IMR-90 (cell line): ENCODE measurements at regions not wholly inside any gene's neighbourhood (a gene's known extent, or its start where the extent isn't known, plus 50 kb on each side); places are given as distances from the start of the nearest gene placed in this dataset.

ENCODE experiments used
- ATAC-seq: fragments of 200-7000 bp; cut with Tn5 transposase; 2 replicates; pipeline ENCODE4 v1.9.1; 2020; ENCODE audit warnings: low read depth, mild to moderate bottlenecking, moderate library complexity
- BruUV-seq: library from RNA; stranded (reverse); fragments of 400-500 nt; replicated peaks from 2 replicates; lab custom pipeline; 2021; lab: Mats Ljungman, UMichigan
- CTCF ChIA-PET: fragments of 300-600 bp; formaldehyde crosslinking; extraction: SDS; loops from one replicate; lab custom pipeline; 2021; ENCODE audit warnings: antibody characterized with exemption; lab: Yijun Ruan, JAX
- POLR2A ChIA-PET: fragments of 300-600 bp; sonication (Branson Sonifier 250); formaldehyde crosslinking; loops from one replicate; lab custom pipeline; 2022; ENCODE audit warnings: antibody characterized with exemption; ENCODE audit not compliant: unreplicated experiment; lab: Charles Lee
- DNase-seq: peaks from one replicate; pipeline ENCODE4 v3.0.0; 2013
- H2AFZ ChIP-seq: replicated peaks from 2 replicates; pipeline ENCODE3; 2013; ENCODE audit warnings: low read length, mild to moderate bottlenecking; ENCODE audit not compliant: poor library complexity
- H2AK5ac ChIP-seq: 2 replicates; pipeline ENCODE4 v1.6.1; 2013; ENCODE audit warnings: low read depth, low read length, inconsistent platforms
- H2AK9ac ChIP-seq: replicated peaks from 2 replicates; pipeline ENCODE3; 2013; ENCODE audit warnings: mild to moderate bottlenecking, low read depth, low read length, moderate library complexity; ENCODE audit not compliant: poor library complexity
- H2BK120ac ChIP-seq: 2 replicates; pipeline ENCODE4 v1.6.1; 2013; ENCODE audit warnings: low read depth, low read length, inconsistent platforms
- H2BK15ac ChIP-seq: 3 replicates; pipeline ENCODE4 v1.6.1; 2013; ENCODE audit warnings: low read depth, low read length, inconsistent platforms
- H2BK20ac ChIP-seq: 2 replicates; pipeline ENCODE4 v1.6.1; 2013; ENCODE audit warnings: low read depth, mild to moderate bottlenecking, inconsistent platforms, low read length, moderate library complexity
- H2BK5ac ChIP-seq: 2 replicates; pipeline ENCODE4 v1.6.1; 2013; ENCODE audit warnings: mild to moderate bottlenecking, low read depth, low read length, inconsistent platforms; ENCODE audit not compliant: poor library complexity, severe bottlenecking
- H3K14ac ChIP-seq: replicated peaks from 2 replicates; pipeline ENCODE4 v1.6.1; 2013; ENCODE audit warnings: low read depth, low read length, inconsistent platforms
- H3K18ac ChIP-seq: 2 replicates; pipeline ENCODE4 v1.6.1; 2013; ENCODE audit warnings: low read depth, low read length, control low read depth
- H3K23ac ChIP-seq: 2 replicates; pipeline ENCODE4 v1.6.1; 2013; ENCODE audit warnings: low read depth, low read length, inconsistent platforms
- H3K27ac ChIP-seq: 2 replicates; pipeline ENCODE4 v1.5.1; 2013; ENCODE audit warnings: mild to moderate bottlenecking, control low read depth, low read length; ENCODE audit not compliant: insufficient read depth
- H3K27me3 ChIP-seq: 2 replicates; pipeline ENCODE4 v1.6.1; 2013; ENCODE audit warnings: low read length; ENCODE audit not compliant: control insufficient read depth, insufficient read depth
- H3K36me3 ChIP-seq: 2 replicates; pipeline ENCODE4 v1.6.1; 2013; ENCODE audit warnings: low read length, mixed read lengths; ENCODE audit not compliant: control insufficient read depth, insufficient read depth
- H3K4ac ChIP-seq: 2 replicates; pipeline ENCODE4 v1.6.1; 2013; ENCODE audit warnings: low read depth, low read length, inconsistent platforms
- H3K4me1 ChIP-seq: 2 replicates; pipeline ENCODE4 v1.6.1; 2013; ENCODE audit warnings: low read length, mixed read lengths; ENCODE audit not compliant: control insufficient read depth, insufficient read depth
- H3K4me2 ChIP-seq: 2 replicates; pipeline ENCODE4 v1.6.1; 2013; ENCODE audit warnings: low read depth, mild to moderate bottlenecking, control low read depth, low read length, moderate library complexity
- H3K4me3 ChIP-seq: 2 replicates; pipeline ENCODE4 v1.5.1; 2013; ENCODE audit warnings: low read depth, mild to moderate bottlenecking, control low read depth, low read length, moderate library complexity; ENCODE audit not compliant: insufficient read depth
- H3K56ac ChIP-seq: 2 replicates; pipeline ENCODE4 v1.6.1; 2013; ENCODE audit warnings: low read length, inconsistent platforms; ENCODE audit not compliant: insufficient read depth; ENCODE audit errors: extremely low read depth
- H3K79me1 ChIP-seq, 2 experiments: 2 replicates each; pipeline ENCODE4 v1.6.1; 2013; ENCODE audit warnings: low read length in 2 of 2, inconsistent platforms in 1 of 2, low read depth in 1 of 2
- H3K9ac ChIP-seq: 2 replicates; pipeline ENCODE4 v1.6.1; 2013; ENCODE audit warnings: low read depth, low read length, control low read depth
- H3K9me1 ChIP-seq: 2 replicates; pipeline ENCODE4 v1.6.1; 2013; ENCODE audit warnings: low read length, inconsistent platforms; ENCODE audit not compliant: insufficient read depth
- H3K9me3 ChIP-seq: 2 replicates; pipeline ENCODE4 v1.6.1; 2013; ENCODE audit warnings: low read length; ENCODE audit not compliant: control insufficient read depth, insufficient read depth
- H4K20me1 ChIP-seq: 2 replicates; pipeline ENCODE4 v1.6.1; 2013; ENCODE audit warnings: low read length, inconsistent platforms; ENCODE audit not compliant: insufficient read depth
- H4K5ac ChIP-seq: 2 replicates; pipeline ENCODE4 v1.6.1; 2013; ENCODE audit warnings: mild to moderate bottlenecking, low read depth, low read length, control low read depth
- H4K8ac ChIP-seq, 2 experiments: 2 replicates each; pipeline ENCODE4 v1.6.1; 2013; ENCODE audit warnings: low read depth in 2 of 2, low read length in 2 of 2, control low read depth in 1 of 2, inconsistent platforms in 1 of 2
- H4K91ac ChIP-seq: 2 replicates; pipeline ENCODE4 v1.6.1; 2013; ENCODE audit warnings: low read depth, low read length, inconsistent platforms; ENCODE audit not compliant: insufficient read depth
- BHLHE40 ChIP-seq: fragments of 150-350 bp; IDR thresholded peaks from 2 replicates; pipeline ENCODE4 v1.6.1; 2016; ENCODE audit warnings: mild to moderate bottlenecking, low read depth, low read length
- CEBPB ChIP-seq: IDR thresholded peaks from 2 replicates; pipeline ENCODE4 v1.6.1; 2012; ENCODE audit warnings: low read depth, low read length, improper control_type of control experiment
- CHD1 ChIP-seq: IDR thresholded peaks from 2 replicates; pipeline ENCODE4 v1.6.1; 2012; ENCODE audit warnings: low read depth, low read length, improper control_type of control experiment
- ELK1 ChIP-seq: fragments of 150-350 bp; IDR thresholded peaks from 2 replicates; pipeline ENCODE4 v1.6.1; 2016; ENCODE audit warnings: low read depth, mild to moderate bottlenecking, low read length, moderate library complexity, borderline replicate concordance
- FOS ChIP-seq: fragments of 150-350 bp; IDR thresholded peaks from 2 replicates; pipeline ENCODE4 v1.6.1; 2016; ENCODE audit warnings: low read depth, low read length
- MAFK ChIP-seq: IDR thresholded peaks from 2 replicates; pipeline ENCODE4 v1.6.1; 2012; ENCODE audit warnings: low read depth, low read length, improper control_type of control experiment
- MAZ ChIP-seq: IDR thresholded peaks from 2 replicates; pipeline ENCODE4 v1.6.1; 2012; ENCODE audit warnings: low read depth, mild to moderate bottlenecking, low read length, improper control_type of control experiment, moderate library complexity, borderline replicate concordance
- MXI1 ChIP-seq: IDR thresholded peaks from 2 replicates; pipeline ENCODE4 v1.6.1; 2012; ENCODE audit warnings: low read depth, mild to moderate bottlenecking, low read length, moderate library complexity, borderline replicate concordance
- NFE2L2 ChIP-seq: fragments of 150-350 bp; IDR thresholded peaks from 2 replicates; pipeline ENCODE4 v1.6.1; 2016; ENCODE audit warnings: low read depth, mild to moderate bottlenecking, low read length
- POLR2A ChIP-seq: IDR thresholded peaks from 2 replicates; pipeline ENCODE4 v1.6.1; 2012; ENCODE audit warnings: mild to moderate bottlenecking, low read depth, low read length
- RAD21 ChIP-seq: IDR thresholded peaks from 2 replicates; pipeline ENCODE4 v1.6.1; 2012; ENCODE audit warnings: low read length, improper control_type of control experiment
- RFX5 ChIP-seq: IDR thresholded peaks from 2 replicates; pipeline ENCODE4 v1.8.0; 2012; ENCODE audit warnings: low read depth, mild to moderate bottlenecking, low read length, moderate library complexity
- SMC3 ChIP-seq: fragments of 150-350 bp; IDR thresholded peaks from 2 replicates; pipeline ENCODE4 v1.6.1; 2016; ENCODE audit warnings: low read depth, mild to moderate bottlenecking, antibody characterized with exemption, low read length, moderate library complexity
- USF2 ChIP-seq: fragments of 150-350 bp; IDR thresholded peaks from 2 replicates; pipeline ENCODE4 v1.6.1; 2017; ENCODE audit warnings: mild to moderate bottlenecking, antibody characterized with exemption, low read length, low read depth
- WGBS, 2 experiments: methylation state at CpG; one replicate each; pipeline versions ENCODE4 v1.1.5 to v1.1.7; 2013; ENCODE audit warnings: missing lambda C conversion rate in 2 of 2; ENCODE audit not compliant: insufficient read length in 1 of 2; ENCODE audit errors: extremely low coverage in 2 of 2; 5-methylcytosine and 5-hydroxymethylcytosine counted together
- dilution Hi-C: fragments of 300-500 bp; cut with HindIII; formaldehyde crosslinking; loops from one replicate; pipeline ENCODE4 v1.14.3; 2018; ENCODE audit warnings: low sequenced_read_pairs; ENCODE audit not compliant: unreplicated experiment
- in situ Hi-C: fragments of 300-500 bp; cut with MboI; formaldehyde crosslinking; loops from 3 replicates; pipeline ENCODE4 v1.14.3; 2019; ENCODE audit warnings: low sequenced_read_pairs, inconsistent platforms, mixed read lengths
- intact Hi-C: fragments of 100-400 bp; cut with micrococcal nuclease; formaldehyde crosslinking; loops from 2 replicates; pipeline ENCODE4 v1.10.0; 2022

GRCh38 chrX:113473418-113473817 lies 632.8 kb upstream of the AMOT start:
- no peak for DNase-seq
- intact Hi-C loops (no loop called here), in situ Hi-C loops (no loop called here), dilution Hi-C loops (no loop called here)
- H2AFZ ChIP-seq, result no peak overlapping the region
- no peak overlapping the region for H2BK20ac ChIP-seq
- H2AK5ac ChIP-seq, result no peak overlapping the region
- no peaks in the 10 kb centered on the region for H3K36me3 ChIP-seq
- no peaks in the 10 kb centered on the region for H3K9me1 ChIP-seq
- POLR2A ChIA-PET, result no interaction called here
- H3K4ac ChIP-seq, result no peak overlapping the region
- no CpG with 5 or more reads among the region's 3 CpGs for WGBS, 2 experiments
- no peak overlapping the region for H3K56ac ChIP-seq
- no peak overlapping the region for H3K18ac ChIP-seq
- H3K4me3 ChIP-seq, result no peak overlapping the region
- H3K23ac ChIP-seq, result no peak overlapping the region
- H2BK5ac ChIP-seq, result no peak overlapping the region
- no peak overlapping the region for H3K27ac ChIP-seq
- ATAC-seq, result no peak
- H4K5ac ChIP-seq, result no peak overlapping the region
- H2BK15ac ChIP-seq, result no peak overlapping the region
- no peak overlapping the region for H4K91ac ChIP-seq
- no peaks in the 10 kb centered on the region for H3K79me1 ChIP-seq
- H3K4me1 ChIP-seq, result no peaks in the 10 kb centered on the region
- CTCF ChIA-PET, result no interaction called here
- H4K20me1 ChIP-seq, result no peaks in the 10 kb centered on the region
- no peak overlapping the region for H4K8ac ChIP-seq
- H3K14ac ChIP-seq, result no peak overlapping the region
- H3K4me2 ChIP-seq, result no peak overlapping the region
- BruUV-seq, result no TSS peak
- H3K9me3 ChIP-seq, result no peaks in the 10 kb centered on the region
- no peak overlapping the region for H2BK120ac ChIP-seq
- no peak for TF ChIP-seq MXI1
- no peak for TF ChIP-seq SMC3
- TF ChIP-seq POLR2A, result no peak
- TF ChIP-seq RFX5, result no peak
- no peak for TF ChIP-seq MAZ
- TF ChIP-seq NFE2L2, result no peak
- no peak for TF ChIP-seq RAD21
- TF ChIP-seq CEBPB, result no peak
- TF ChIP-seq CHD1, result no peak
- no peak for TF ChIP-seq ELK1
- no peak for TF ChIP-seq FOS
- TF ChIP-seq MAFK, result no peak
- TF ChIP-seq BHLHE40, result no peak
- no peak for TF ChIP-seq USF2
- no peak overlapping the region for H2AK9ac ChIP-seq
- no peak overlapping the region for H3K9ac ChIP-seq
- no peaks in the 10 kb centered on the region for H3K27me3 ChIP-seq
